ENCODE measurements at regions not wholly inside any gene's neighbourhood (a gene's known extent, or its start where the extent isn't known, plus 50 kb on each side); places are given as distances from the start of the nearest gene placed in this dataset.

DNA sequence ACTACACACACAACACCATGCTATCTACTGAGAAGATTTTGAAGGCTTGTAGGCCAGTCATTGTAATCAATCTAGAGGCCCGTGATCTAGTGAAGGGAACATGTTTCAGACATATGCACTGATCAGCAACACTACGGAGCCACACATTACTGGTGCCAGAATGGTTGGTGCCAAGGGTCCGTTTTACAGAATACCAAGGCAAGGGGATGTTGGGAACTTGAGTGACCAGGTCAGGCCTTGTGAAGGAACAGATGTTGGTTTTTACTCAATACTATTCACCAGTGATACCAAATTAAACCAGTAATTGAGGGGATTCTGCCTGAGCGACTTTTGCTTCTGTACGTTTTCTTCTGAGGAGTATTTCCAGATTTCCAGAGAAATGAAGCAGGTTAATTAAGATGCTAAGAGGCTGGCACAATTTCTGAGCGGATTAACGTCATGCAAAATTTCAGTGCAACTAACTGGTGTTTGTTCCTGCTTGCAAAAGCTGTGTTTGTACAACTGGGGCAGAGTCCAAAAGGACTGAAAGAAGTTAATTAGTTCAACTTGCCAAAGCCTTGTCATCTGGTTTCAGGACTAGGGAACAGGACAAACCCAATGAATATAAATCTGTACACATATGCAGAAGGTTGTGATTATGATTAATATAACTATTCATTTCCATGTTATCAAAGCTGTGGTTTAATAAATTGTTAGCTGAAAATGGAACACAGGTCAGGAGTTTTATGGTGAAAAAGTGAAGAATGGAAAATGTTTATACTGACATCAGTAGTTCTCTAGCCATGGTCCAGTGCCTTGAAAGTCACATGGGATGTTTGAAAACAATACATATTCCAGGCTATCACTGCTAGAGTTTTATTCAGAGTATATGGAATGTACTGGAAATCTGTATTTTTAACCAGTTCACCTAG is 432.1 kb upstream of the DCC start:
- intact Hi-C loops (cut with micrococcal nuclease; ENCODE audit: unreplicated experiment), result no loop called here
- BruUV-seq (replicated peaks), result no TSS peak
- H3K9me3 Mint-ChIP-seq (ENCODE audit: low read depth, unreplicated experiment), result peaks cover 9% of the 10 kb centered on the region
- no peak overlapping the region for H3K4me3 Mint-ChIP-seq (ENCODE audit: low read depth, unreplicated experiment)
- no peaks in the 10 kb centered on the region for H3K4me1 Mint-ChIP-seq (ENCODE audit: low read depth, unreplicated experiment)
- no peaks in the 10 kb centered on the region for H3K36me3 Mint-ChIP-seq (ENCODE audit: insufficient read depth, unreplicated experiment)
- DNase-seq, result no peak
- no peak overlapping the region for H3K27ac Mint-ChIP-seq (ENCODE audit: unreplicated experiment)
- TF ChIP-seq, protein P1, sequence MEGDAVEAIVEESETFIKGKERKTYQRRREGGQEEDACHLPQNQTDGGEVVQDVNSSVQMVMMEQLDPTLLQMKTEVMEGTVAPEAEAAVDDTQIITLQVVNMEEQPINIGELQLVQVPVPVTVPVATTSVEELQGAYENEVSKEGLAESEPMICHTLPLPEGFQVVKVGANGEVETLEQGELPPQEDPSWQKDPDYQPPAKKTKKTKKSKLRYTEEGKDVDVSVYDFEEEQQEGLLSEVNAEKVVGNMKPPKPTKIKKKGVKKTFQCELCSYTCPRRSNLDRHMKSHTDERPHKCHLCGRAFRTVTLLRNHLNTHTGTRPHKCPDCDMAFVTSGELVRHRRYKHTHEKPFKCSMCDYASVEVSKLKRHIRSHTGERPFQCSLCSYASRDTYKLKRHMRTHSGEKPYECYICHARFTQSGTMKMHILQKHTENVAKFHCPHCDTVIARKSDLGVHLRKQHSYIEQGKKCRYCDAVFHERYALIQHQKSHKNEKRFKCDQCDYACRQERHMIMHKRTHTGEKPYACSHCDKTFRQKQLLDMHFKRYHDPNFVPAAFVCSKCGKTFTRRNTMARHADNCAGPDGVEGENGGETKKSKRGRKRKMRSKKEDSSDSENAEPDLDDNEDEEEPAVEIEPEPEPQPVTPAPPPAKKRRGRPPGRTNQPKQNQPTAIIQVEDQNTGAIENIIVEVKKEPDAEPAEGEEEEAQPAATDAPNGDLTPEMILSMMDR (IDR thresholded peaks at IDR 0.05; ENCODE audit: unreplicated experiment), result no peak
- CTCF ChIA-PET, result no interaction called here
- H3K27me3 Mint-ChIP-seq (ENCODE audit: unreplicated experiment), result no peaks in the 10 kb centered on the region

GRCh38 chr18:51908598-51908944 is 431.4 kb upstream of the DCC start:
- no peak for DNase-seq
- H3K4me1 Mint-ChIP-seq (ENCODE audit: low read depth, unreplicated experiment), result no peaks in the 10 kb centered on the region
- intact Hi-C loops (cut with micrococcal nuclease; ENCODE audit: unreplicated experiment), result no loop called here
- no peak overlapping the region for H3K27ac Mint-ChIP-seq (ENCODE audit: unreplicated experiment)
- H3K4me3 Mint-ChIP-seq (ENCODE audit: low read depth, unreplicated experiment), result no peak overlapping the region
- H3K9me3 Mint-ChIP-seq (ENCODE audit: low read depth, unreplicated experiment), result peaks cover 11% of the 10 kb centered on the region
- no peaks in the 10 kb centered on the region for H3K27me3 Mint-ChIP-seq (ENCODE audit: unreplicated experiment)
- TF ChIP-seq, protein P1 (IDR thresholded peaks at IDR 0.05; ENCODE audit: unreplicated experiment), result no peak
- no TSS peak for BruUV-seq (replicated peaks)
- CTCF ChIA-PET, result no interaction called here
- no peaks in the 10 kb centered on the region for H3K36me3 Mint-ChIP-seq (ENCODE audit: insufficient read depth, unreplicated experiment)

GRCh38 chr18:51911584-51911983 is 428.4 kb upstream of the DCC start:
- no peak overlapping the region for H3K4me3 Mint-ChIP-seq (ENCODE audit: low read depth, unreplicated experiment)
- H3K27me3 Mint-ChIP-seq (ENCODE audit: unreplicated experiment), result no peaks in the 10 kb centered on the region
- intact Hi-C loops (cut with micrococcal nuclease; ENCODE audit: unreplicated experiment), result no loop called here
- CTCF ChIA-PET, result no interaction called here
- no peaks in the 10 kb centered on the region for H3K36me3 Mint-ChIP-seq (ENCODE audit: insufficient read depth, unreplicated experiment)
- TF ChIP-seq, protein P1 (IDR thresholded peaks at IDR 0.05; ENCODE audit: unreplicated experiment), result no peak
- no peak for DNase-seq
- no TSS peak for BruUV-seq (replicated peaks)
- H3K4me1 Mint-ChIP-seq (ENCODE audit: low read depth, unreplicated experiment), result no peaks in the 10 kb centered on the region
- no peak overlapping the region for H3K27ac Mint-ChIP-seq (ENCODE audit: unreplicated experiment)
- peaks cover 8% of the 10 kb centered on the region for H3K9me3 Mint-ChIP-seq (ENCODE audit: low read depth, unreplicated experiment)

DNA sequence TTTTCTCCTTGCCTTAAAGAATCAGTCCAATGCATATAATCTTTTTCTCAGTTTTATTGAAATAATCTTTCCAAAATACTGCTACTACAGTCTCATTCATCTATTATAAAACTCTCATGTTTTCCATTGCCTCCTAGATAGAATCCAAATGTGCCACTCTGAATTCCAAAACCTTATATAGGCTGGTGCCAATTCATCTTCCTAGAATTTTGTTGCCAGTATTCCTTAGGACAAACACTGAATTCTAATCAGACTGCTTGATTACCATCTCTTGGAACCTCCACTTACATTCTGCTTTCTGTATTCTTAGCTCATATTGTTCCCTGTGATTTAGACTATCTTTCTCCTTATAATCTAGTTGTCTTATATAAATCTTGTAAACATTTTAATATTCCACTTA is 427.6 kb upstream of the DCC start:
- Mint-ChIP-seq H3K36me3 (ENCODE audit: insufficient read depth, unreplicated experiment) (no peaks in the 10 kb centered on the region), H3K4me3 (ENCODE audit: low read depth, unreplicated experiment) (no peak overlapping the region), H3K9me3 (ENCODE audit: low read depth, unreplicated experiment) (peaks cover 12% of the 10 kb centered on the region), H3K27me3 (ENCODE audit: unreplicated experiment) (no peaks in the 10 kb centered on the region), H3K4me1 (ENCODE audit: low read depth, unreplicated experiment) (no peaks in the 10 kb centered on the region), H3K27ac (ENCODE audit: unreplicated experiment) (no peak overlapping the region)
- TF ChIP-seq, protein P1 (IDR thresholded peaks at IDR 0.05; ENCODE audit: unreplicated experiment), result no peak
- BruUV-seq (replicated peaks), result no TSS peak
- intact Hi-C loops (cut with micrococcal nuclease; ENCODE audit: unreplicated experiment), result no loop called here
- no peak for DNase-seq
- CTCF ChIA-PET, result no interaction called here

Measured in Calu3 (cell line).